ENCODE measurements at regions not wholly inside any gene's neighbourhood (a gene's known extent, or its start where the extent isn't known, plus 50 kb on each side); places are given as distances from the start of the nearest gene placed in this dataset.
A peak's percentile ranks its signal among the peaks of the same experiment; 100 is the strongest.

GRCh38 chr3:55198554-55198953 is 270.7 kb upstream of the LRTM1 start:
- DNase-seq (ENCODE audit: extremely low read depth, low read depth): peak; percentile 35
- no peak overlapping the region for H3K4me3 ChIP-seq (replicated peaks; ENCODE audit: low read depth, low read length)
- TF ChIP-seq CTCF (IDR thresholded peaks at IDR 0.05; ENCODE audit: low read depth, low read length, missing control alignments): no peak

GRCh38 chr3:55197021-55197420 is 269.2 kb upstream of the LRTM1 start:
- H3K4me3 ChIP-seq (replicated peaks; ENCODE audit: low read depth, low read length): no peak overlapping the region
- no peak for DNase-seq (ENCODE audit: extremely low read depth, low read depth)
- TF ChIP-seq CTCF (IDR thresholded peaks at IDR 0.05; ENCODE audit: low read depth, low read length, missing control alignments): no peak

GRCh38 chr3:55196495-55196894 is 268.6 kb upstream of the LRTM1 start:
- DNase-seq (ENCODE audit: extremely low read depth, low read depth): no peak
- no peak for TF ChIP-seq CTCF (IDR thresholded peaks at IDR 0.05; ENCODE audit: low read depth, low read length, missing control alignments)
- no peak overlapping the region for H3K4me3 ChIP-seq (replicated peaks; ENCODE audit: low read depth, low read length)

GRCh38 chr3:55194376-55194775 is 266.5 kb upstream of the LRTM1 start:
- no peak for DNase-seq (ENCODE audit: extremely low read depth, low read depth)
- H3K4me3 ChIP-seq (replicated peaks; ENCODE audit: low read depth, low read length): no peak overlapping the region
- TF ChIP-seq CTCF (IDR thresholded peaks at IDR 0.05; ENCODE audit: low read depth, low read length, missing control alignments): no peak

- DNase-seq (ENCODE audit: extremely low read depth, low read depth): peak; percentile 75
- no peak overlapping the region for H3K4me3 ChIP-seq (replicated peaks; ENCODE audit: low read depth, low read length)
- TF ChIP-seq CTCF (IDR thresholded peaks at IDR 0.05; ENCODE audit: low read depth, low read length, missing control alignments): no peak
These were observed 264.3 kb upstream of the LRTM1 start for GRCh38 chr3:55191911-55192775.

GRCh38 chr3:55190331-55190730 is 262.5 kb upstream of the LRTM1 start:
- DNase-seq (ENCODE audit: extremely low read depth, low read depth): peak; percentile 83
- no peak for TF ChIP-seq CTCF (IDR thresholded peaks at IDR 0.05; ENCODE audit: low read depth, low read length, missing control alignments)
- H3K4me3 ChIP-seq (replicated peaks; ENCODE audit: low read depth, low read length): no peak overlapping the region
